Mesenchymal stem cell (in vitro differentiated cells and primary cell): ENCODE measurements at regions not wholly inside any gene's neighbourhood (a gene's known extent, or its start where the extent isn't known, plus 50 kb on each side); places are given as distances from the start of the nearest gene placed in this dataset.

Experiments
- DNase-seq: peaks from one replicate; pipeline ENCODE4 v3.0.0-alpha.2; 2013
- H2AFZ ChIP-seq: one replicate; pipeline ENCODE4 v1.6.1; 2013; ENCODE audit warnings: low read depth, mild to moderate bottlenecking, control low read depth, inconsistent platforms, low read length, moderate library complexity
- H2AK5ac ChIP-seq: 2 replicates; pipeline ENCODE4 v1.6.1; 2013; ENCODE audit warnings: low read length, moderate library complexity, mild to moderate bottlenecking, inconsistent platforms; ENCODE audit not compliant: severe bottlenecking
- H2BK120ac ChIP-seq: one replicate; pipeline ENCODE4 v1.6.1; 2013; ENCODE audit warnings: low read depth, mild to moderate bottlenecking, inconsistent platforms, low read length, moderate library complexity
- H2BK12ac ChIP-seq, 2 experiments: one replicate each; pipeline ENCODE4 v1.6.1; 2013; ENCODE audit warnings: inconsistent platforms in 2 of 2, low read length in 2 of 2, mild to moderate bottlenecking in 2 of 2, moderate library complexity in 2 of 2, control low read depth in 1 of 2
- H2BK15ac ChIP-seq: one replicate; pipeline ENCODE4 v1.6.1; 2013; ENCODE audit warnings: mild to moderate bottlenecking, low read depth, inconsistent platforms; ENCODE audit not compliant: poor library complexity, severe bottlenecking
- H2BK5ac ChIP-seq: 2 replicates; pipeline ENCODE4 v1.6.1; 2013; ENCODE audit warnings: low read depth, mild to moderate bottlenecking, low read length, control low read depth, inconsistent platforms; ENCODE audit not compliant: poor library complexity, severe bottlenecking
- H3K14ac ChIP-seq, 2 experiments: one replicate each; pipeline ENCODE4 v1.6.1; 2013; ENCODE audit warnings: inconsistent platforms in 2 of 2, low read length in 2 of 2, control low read depth in 1 of 2, mild to moderate bottlenecking in 1 of 2, moderate library complexity in 1 of 2
- H3K18ac ChIP-seq, 2 experiments: one replicate each; pipeline ENCODE4 v1.6.1; 2013; ENCODE audit warnings: inconsistent platforms in 2 of 2, low read length in 2 of 2, control low read depth in 1 of 2, low read depth in 1 of 2, mild to moderate bottlenecking in 1 of 2
- H3K23ac ChIP-seq, 2 experiments: one replicate each; pipeline ENCODE4 v1.6.1; 2013; ENCODE audit warnings: inconsistent platforms in 2 of 2, low read length in 2 of 2, mild to moderate bottlenecking in 2 of 2, moderate library complexity in 2 of 2, control low read depth in 1 of 2
- H3K27ac ChIP-seq: 2 replicates; pipeline ENCODE4 v1.5.1; 2013; ENCODE audit warnings: mild to moderate bottlenecking, moderate library complexity, low read length, control low read depth, inconsistent platforms; ENCODE audit not compliant: poor library complexity, severe bottlenecking
- H3K27me3 ChIP-seq, 2 experiments: 2 replicates each; pipeline versions ENCODE4 v1.6.1 to v1.7.0; 2013; ENCODE audit warnings: low read length in 2 of 2, mild to moderate bottlenecking in 2 of 2, moderate library complexity in 2 of 2, control low read depth in 1 of 2, inconsistent platforms in 1 of 2; ENCODE audit not compliant: control insufficient read depth in 1 of 2, insufficient read depth in 1 of 2
- H3K36me3 ChIP-seq, 2 experiments: 2 replicates each; pipeline versions ENCODE4 v1.6.1 to v1.7.0; 2013; ENCODE audit warnings: low read length in 2 of 2, control low read depth in 1 of 2, inconsistent platforms in 1 of 2, low read depth in 1 of 2, mild to moderate bottlenecking in 1 of 2; ENCODE audit not compliant: insufficient read depth in 2 of 2, control insufficient read depth in 1 of 2
- H3K4ac ChIP-seq, 2 experiments: one replicate each; pipeline ENCODE4 v1.6.1; 2013; ENCODE audit warnings: inconsistent platforms in 2 of 2, low read length in 2 of 2, mild to moderate bottlenecking in 2 of 2, moderate library complexity in 2 of 2, control low read depth in 1 of 2, low read depth in 1 of 2
- H3K4me1 ChIP-seq: 2 replicates; pipeline ENCODE4 v1.6.1; 2013; ENCODE audit warnings: low read depth, low read length, control low read depth; ENCODE audit not compliant: control insufficient read depth, insufficient read depth
- H3K4me2 ChIP-seq: 2 replicates; pipeline ENCODE4 v1.6.1; 2013; ENCODE audit warnings: low read length, mild to moderate bottlenecking, inconsistent platforms; ENCODE audit not compliant: poor library complexity, severe bottlenecking
- H3K4me3 ChIP-seq, 2 experiments: 2 replicates each; pipeline versions ENCODE4 v1.5.1 to v1.7.0; 2013; ENCODE audit warnings: low read length in 2 of 2, mild to moderate bottlenecking in 2 of 2, control low read depth in 1 of 2, low read depth in 1 of 2; ENCODE audit not compliant: insufficient read depth in 1 of 2
- H3K79me1 ChIP-seq: replicated peaks from 2 replicates; pipeline ENCODE4 v1.6.1; 2013; ENCODE audit warnings: mild to moderate bottlenecking, control low read depth, low read length, inconsistent platforms; ENCODE audit not compliant: poor library complexity, severe bottlenecking
- H3K9ac ChIP-seq: 2 replicates; pipeline ENCODE4 v1.7.0; 2013; ENCODE audit warnings: mild to moderate bottlenecking, low read length, moderate library complexity
- H3K9me3 ChIP-seq: 2 replicates; pipeline ENCODE4 v1.7.0; 2013; ENCODE audit warnings: mild to moderate bottlenecking, low read length; ENCODE audit not compliant: control insufficient read depth
- H4K8ac ChIP-seq: one replicate; pipeline ENCODE4 v1.6.1; 2013; ENCODE audit warnings: inconsistent platforms, mild to moderate bottlenecking, low read length, moderate library complexity
- H4K91ac ChIP-seq: one replicate; pipeline ENCODE4 v1.6.1; 2013; ENCODE audit warnings: mild to moderate bottlenecking, low read length, inconsistent platforms
- WGBS: methylation state at CpG from one replicate; pipeline ENCODE4 v1.1.7; 2013; ENCODE audit warnings: mixed read lengths; 5-methylcytosine and 5-hydroxymethylcytosine counted together

DNA sequence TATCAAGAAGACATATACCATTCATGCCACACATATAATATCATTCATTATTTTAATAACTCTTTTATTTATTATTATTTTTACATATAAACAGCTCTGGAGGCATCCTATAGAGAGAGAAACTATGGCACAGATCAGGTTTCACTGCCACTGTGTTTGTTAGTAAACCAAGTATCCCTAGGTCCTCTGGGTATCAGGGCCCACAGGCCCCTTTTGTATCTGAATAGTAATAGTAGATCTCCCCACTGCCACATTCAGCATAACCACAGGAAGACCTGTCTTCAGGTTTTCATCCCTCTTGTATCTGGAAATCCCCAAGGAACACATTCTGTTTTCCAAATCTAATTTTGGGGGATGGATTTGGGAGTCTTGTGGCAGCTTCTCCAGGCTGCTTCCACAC is 94.0 kb downstream of the SPATA31D1 start:
- no peaks in the 10 kb centered on the region for H3K36me3 ChIP-seq
- no peak overlapping the region for H2AK5ac ChIP-seq
- H3K23ac ChIP-seq = no peak overlapping the region
- no peak overlapping the region for H2AFZ ChIP-seq
- H4K8ac ChIP-seq = no peak overlapping the region
- H2BK12ac ChIP-seq = no peak overlapping the region
- no peak overlapping the region for H2BK5ac ChIP-seq
- no peak overlapping the region for H3K4me3 ChIP-seq
- DNase-seq = no peak
- H2BK15ac ChIP-seq = no peak overlapping the region
- no peak overlapping the region for H3K9ac ChIP-seq
- no peak overlapping the region for H3K14ac ChIP-seq
- H2BK120ac ChIP-seq = no peak overlapping the region
- no peak overlapping the region for H3K4ac ChIP-seq
- no peaks in the 10 kb centered on the region for H3K4me1 ChIP-seq
- H3K18ac ChIP-seq = no peak overlapping the region
- peaks cover 0 to 3% of the 10 kb centered on the region in 2 experiments for H3K27me3 ChIP-seq
- H3K27ac ChIP-seq = no peak overlapping the region
- no peaks in the 10 kb centered on the region for H3K79me1 ChIP-seq
- H3K9me3 ChIP-seq = no peaks in the 10 kb centered on the region
- H4K91ac ChIP-seq = no peak overlapping the region
- H3K4me2 ChIP-seq = no peak overlapping the region

DNA sequence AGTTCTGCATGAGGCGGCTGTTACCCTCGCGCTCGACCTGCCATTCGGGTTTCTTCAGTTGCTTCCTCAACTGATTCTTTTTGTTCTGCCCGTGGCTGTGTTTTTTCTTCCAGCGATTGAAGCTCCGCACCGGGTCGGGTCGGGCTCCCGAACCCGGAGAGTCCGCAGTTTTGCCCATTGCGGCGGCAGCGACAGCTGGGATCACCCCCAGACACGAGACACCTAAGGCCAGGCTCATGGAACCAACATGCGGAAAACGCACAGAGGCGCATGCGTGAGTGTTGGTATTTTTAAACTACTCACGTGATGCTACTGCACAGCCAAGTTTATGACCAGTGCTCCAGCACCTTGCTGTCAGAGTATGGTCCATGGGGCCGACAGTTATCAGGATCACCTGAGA is 100.0 kb downstream of the SPATA31D1 start:
- H3K79me1 ChIP-seq = no peaks in the 10 kb centered on the region
- no peak for DNase-seq
- H4K8ac ChIP-seq = no peak overlapping the region
- no peak overlapping the region for H3K18ac ChIP-seq
- H2AFZ ChIP-seq = no peak overlapping the region
- no peak overlapping the region for H3K14ac ChIP-seq
- no peak overlapping the region for H2AK5ac ChIP-seq
- no peaks in the 10 kb centered on the region for H3K36me3 ChIP-seq
- H3K9me3 ChIP-seq = no peaks in the 10 kb centered on the region
- no peak overlapping the region for H2BK5ac ChIP-seq
- no peak overlapping the region for H3K23ac ChIP-seq
- no peak overlapping the region for H2BK120ac ChIP-seq
- H2BK12ac ChIP-seq = no peak overlapping the region
- H3K4ac ChIP-seq = no peak overlapping the region
- no peak overlapping the region for H3K27ac ChIP-seq
- H3K27me3 ChIP-seq = peaks cover 0 to 3% of the 10 kb centered on the region in 2 experiments
- no peak overlapping the region for H3K4me3 ChIP-seq
- H3K9ac ChIP-seq = no peak overlapping the region
- 97% methylated on average over 24 of the region's 24 CpGs for WGBS
- H4K91ac ChIP-seq = no peak overlapping the region
- no peak overlapping the region for H3K4me2 ChIP-seq
- H2BK15ac ChIP-seq = no peak overlapping the region
- H3K4me1 ChIP-seq = no peaks in the 10 kb centered on the region

DNA sequence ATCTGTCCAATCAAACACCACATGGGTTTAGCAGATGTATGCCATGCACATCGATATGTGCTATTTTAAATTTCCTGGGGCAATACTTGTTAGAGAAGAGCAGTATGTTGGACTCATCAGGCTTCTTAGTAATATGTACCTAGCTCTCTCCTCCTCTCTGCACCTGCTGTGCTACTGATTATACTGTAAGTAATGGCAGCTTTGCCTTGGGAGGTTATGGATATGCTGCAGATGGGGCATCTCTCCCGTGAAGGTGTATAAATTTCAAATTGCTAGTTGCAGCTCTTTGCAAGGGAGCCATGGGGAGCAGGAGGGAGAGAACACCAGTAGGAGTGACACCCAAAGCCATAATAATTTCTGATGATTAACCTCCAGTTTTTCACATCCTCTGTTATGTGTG is 101.5 kb downstream of the SPATA31D1 start:
- H2BK15ac ChIP-seq = no peak overlapping the region
- H3K4me1 ChIP-seq = no peaks in the 10 kb centered on the region
- H2BK5ac ChIP-seq = no peak overlapping the region
- no peak for DNase-seq
- H4K8ac ChIP-seq = no peak overlapping the region
- H3K27ac ChIP-seq = no peak overlapping the region
- no peak overlapping the region for H3K4me2 ChIP-seq
- H2AK5ac ChIP-seq = no peak overlapping the region
- H3K36me3 ChIP-seq = no peaks in the 10 kb centered on the region
- no peak overlapping the region for H3K23ac ChIP-seq
- no peak overlapping the region for H2BK12ac ChIP-seq
- no peak overlapping the region for H3K9ac ChIP-seq
- no peaks in the 10 kb centered on the region for H3K79me1 ChIP-seq
- no peak overlapping the region for H2AFZ ChIP-seq
- H3K4me3 ChIP-seq = no peak overlapping the region
- no peak overlapping the region for H3K18ac ChIP-seq
- no peak overlapping the region for H4K91ac ChIP-seq
- peaks cover 0 to 3% of the 10 kb centered on the region in 2 experiments for H3K27me3 ChIP-seq
- H2BK120ac ChIP-seq = no peak overlapping the region
- 88% methylated on average over 1 of the region's 2 CpGs for WGBS
- H3K14ac ChIP-seq = no peak overlapping the region
- H3K4ac ChIP-seq = no peak overlapping the region
- no peaks in the 10 kb centered on the region for H3K9me3 ChIP-seq

DNA sequence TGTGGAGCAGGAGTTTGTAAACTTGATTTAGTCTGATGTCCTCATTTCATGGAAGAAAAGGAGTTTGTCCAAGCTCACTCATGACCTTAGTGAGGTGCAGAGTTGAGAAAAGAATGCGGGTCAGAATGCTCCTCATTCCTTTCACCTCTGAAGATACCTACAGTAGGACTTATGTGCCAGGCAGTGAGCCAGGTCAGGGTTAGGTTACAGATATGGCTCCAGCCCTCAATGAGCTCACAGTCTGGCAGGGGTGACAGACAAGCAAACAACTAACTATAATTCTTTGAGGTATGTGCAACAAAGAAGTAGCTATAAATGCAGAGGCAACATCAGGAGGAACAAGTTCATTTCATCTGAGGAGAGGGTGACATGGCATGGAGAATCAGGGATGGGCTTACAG is 102.5 kb downstream of the SPATA31D1 start:
- Histone ChIP-seq H4K91ac (no peak overlapping the region), H3K36me3 (no peaks in the 10 kb centered on the region), H2AFZ (no peak overlapping the region), H2BK15ac (no peak overlapping the region), H2BK12ac (no peak overlapping the region), H3K18ac (no peak overlapping the region), H3K79me1 (no peaks in the 10 kb centered on the region), H3K23ac (no peak overlapping the region), H3K4me1 (no peaks in the 10 kb centered on the region), H3K9ac (no peak overlapping the region), H3K14ac (no peak overlapping the region), H3K4ac (no peak overlapping the region), H3K4me2 (no peak overlapping the region), H2AK5ac (no peak overlapping the region), H3K4me3 (no peak overlapping the region), H4K8ac (no peak overlapping the region), H2BK5ac (no peak overlapping the region), H3K27ac (no peak overlapping the region), H3K27me3 (peaks cover 0 to 3% of the 10 kb centered on the region in 2 experiments), H2BK120ac (no peak overlapping the region), H3K9me3 (no peaks in the 10 kb centered on the region)
- no CpG with 5 or more reads among the region's 1 CpG for WGBS
- DNase-seq = no peak
